Osteocyte (in vitro differentiated cells): ENCODE measurements at regions not wholly inside any gene's neighbourhood (a gene's known extent, or its start where the extent isn't known, plus 50 kb on each side); places are given as distances from the start of the nearest gene placed in this dataset.

Experiments
- DNase-seq: peaks from one replicate; pipeline ENCODE4 v3.0.0; 2021; ENCODE audit warnings: mixed read lengths; ENCODE audit not compliant: unreplicated experiment; ENCODE audit errors: extremely low spot score
- H3K27ac Mint-ChIP-seq: one replicate; pipeline ENCODE4 v1.8.0; 2021; ENCODE audit warnings: mild to moderate bottlenecking, mixed read lengths; ENCODE audit not compliant: unreplicated experiment
- H3K27me3 Mint-ChIP-seq: one replicate; pipeline ENCODE4 v1.8.0; 2021; ENCODE audit warnings: mixed read lengths; ENCODE audit not compliant: unreplicated experiment
- H3K36me3 Mint-ChIP-seq: one replicate; pipeline ENCODE4 v1.8.0; 2021; ENCODE audit warnings: mixed read lengths; ENCODE audit not compliant: unreplicated experiment
- H3K4me1 Mint-ChIP-seq: one replicate; pipeline ENCODE4 v1.8.0; 2021; ENCODE audit warnings: mixed read lengths; ENCODE audit not compliant: unreplicated experiment
- H3K4me3 Mint-ChIP-seq: one replicate; pipeline ENCODE4 v1.8.0; 2021; ENCODE audit warnings: mild to moderate bottlenecking, moderate library complexity, mixed read lengths; ENCODE audit not compliant: unreplicated experiment
- H3K9me3 Mint-ChIP-seq: one replicate; pipeline ENCODE4 v1.8.0; 2021; ENCODE audit warnings: mixed read lengths; ENCODE audit not compliant: unreplicated experiment
- TF ChIP-seq, protein P1 (sequence below): fragments of 200-600 bp; sonication (generic); IDR thresholded peaks from 2 replicates; pipeline ENCODE4 v1.5.0; 2021; ENCODE audit warnings: antibody characterized with exemption, mild to moderate bottlenecking, moderate library complexity

DNA sequence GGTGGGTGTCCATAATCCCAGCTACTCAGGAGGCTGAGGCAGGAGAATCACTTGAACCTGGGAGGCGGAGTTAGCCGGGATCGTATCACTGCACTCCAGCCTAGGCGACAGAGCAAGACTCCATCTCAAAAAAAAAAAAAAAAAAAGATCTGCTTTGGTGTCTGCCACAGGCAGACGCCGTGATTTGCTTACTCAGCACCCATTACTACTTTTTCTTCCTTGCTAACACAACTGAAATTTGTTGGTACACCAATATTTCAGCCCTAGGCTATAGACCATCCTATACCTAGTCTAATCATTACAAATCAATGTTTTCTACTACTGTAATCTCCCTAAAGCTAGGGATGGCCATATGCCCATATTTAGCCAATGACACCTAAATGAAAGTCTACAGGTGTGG lies 53.5 kb upstream of the PARD3 start:
- TF ChIP-seq, protein P1, sequence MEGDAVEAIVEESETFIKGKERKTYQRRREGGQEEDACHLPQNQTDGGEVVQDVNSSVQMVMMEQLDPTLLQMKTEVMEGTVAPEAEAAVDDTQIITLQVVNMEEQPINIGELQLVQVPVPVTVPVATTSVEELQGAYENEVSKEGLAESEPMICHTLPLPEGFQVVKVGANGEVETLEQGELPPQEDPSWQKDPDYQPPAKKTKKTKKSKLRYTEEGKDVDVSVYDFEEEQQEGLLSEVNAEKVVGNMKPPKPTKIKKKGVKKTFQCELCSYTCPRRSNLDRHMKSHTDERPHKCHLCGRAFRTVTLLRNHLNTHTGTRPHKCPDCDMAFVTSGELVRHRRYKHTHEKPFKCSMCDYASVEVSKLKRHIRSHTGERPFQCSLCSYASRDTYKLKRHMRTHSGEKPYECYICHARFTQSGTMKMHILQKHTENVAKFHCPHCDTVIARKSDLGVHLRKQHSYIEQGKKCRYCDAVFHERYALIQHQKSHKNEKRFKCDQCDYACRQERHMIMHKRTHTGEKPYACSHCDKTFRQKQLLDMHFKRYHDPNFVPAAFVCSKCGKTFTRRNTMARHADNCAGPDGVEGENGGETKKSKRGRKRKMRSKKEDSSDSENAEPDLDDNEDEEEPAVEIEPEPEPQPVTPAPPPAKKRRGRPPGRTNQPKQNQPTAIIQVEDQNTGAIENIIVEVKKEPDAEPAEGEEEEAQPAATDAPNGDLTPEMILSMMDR: no peak
- DNase-seq: no peak
- no peak overlapping the region for H3K27ac Mint-ChIP-seq
- H3K4me3 Mint-ChIP-seq: no peak overlapping the region
- no peaks in the 10 kb centered on the region for H3K36me3 Mint-ChIP-seq
- H3K9me3 Mint-ChIP-seq: no peaks in the 10 kb centered on the region
- H3K4me1 Mint-ChIP-seq: peaks cover 7% of the 10 kb centered on the region
- H3K27me3 Mint-ChIP-seq: peaks cover 36% of the 10 kb centered on the region

GRCh38 chr10:34866848-34867247 lies 51.8 kb upstream of the PARD3 start:
- H3K27ac Mint-ChIP-seq: no peak overlapping the region
- peaks cover 23% of the 10 kb centered on the region for H3K27me3 Mint-ChIP-seq
- no peak overlapping the region for H3K4me3 Mint-ChIP-seq
- no peaks in the 10 kb centered on the region for H3K9me3 Mint-ChIP-seq
- TF ChIP-seq, protein P1: no peak
- peaks cover 15% of the 10 kb centered on the region for H3K4me1 Mint-ChIP-seq
- DNase-seq: no peak
- H3K36me3 Mint-ChIP-seq: no peaks in the 10 kb centered on the region
